ENCODE measurements at regions not wholly inside any gene's neighbourhood (a gene's known extent, or its start where the extent isn't known, plus 50 kb on each side); places are given as distances from the start of the nearest gene placed in this dataset.

GRCh38 chr7:67843001-67843565 is 846.5 kb downstream of the TYW1 start:
- TF ChIP-seq CTCF (IDR thresholded peaks at IDR 0.05) (no peak), POLR2A (IDR thresholded peaks at IDR 0.05) (no peak), EP300 (IDR thresholded peaks at IDR 0.05) (no peak), POLR2AphosphoS5 (IDR thresholded peaks at IDR 0.05) (no peak)
- Histone ChIP-seq H3K36me3 (no peaks in the 10 kb centered on the region), H3K4me3 (no peak overlapping the region), H3K4me1 (peaks cover 0 to 9% (median 0%) of the 10 kb centered on the region in 4 donors), H3K9me3 (peaks cover 0 to 6% (median 0%) of the 10 kb centered on the region in 4 donors), H3K27ac (no peak overlapping the region), H3K27me3 (no peaks in the 10 kb centered on the region)
- 42 to 56% (median 44%) methylated on average over 6 of the region's 6 CpGs for WGBS, 5 donors
- intact Hi-C loops (cut with DNase I; ENCODE audit: low total_unique reads): no loop called here
- no peak for DNase-seq

- 33 to 49% (median 44%) methylated on average over 4 of the region's 4 CpGs for WGBS, 5 donors
- Histone ChIP-seq H3K36me3 (no peaks in the 10 kb centered on the region), H3K27me3 (no peaks in the 10 kb centered on the region), H3K27ac (no peak overlapping the region), H3K4me1 (peaks cover 0 to 9% (median 0%) of the 10 kb centered on the region in 4 donors), H3K9me3 (peaks cover 0 to 6% (median 0%) of the 10 kb centered on the region in 4 donors), H3K4me3 (no peak overlapping the region)
- TF ChIP-seq CTCF (IDR thresholded peaks at IDR 0.05) (no peak), POLR2AphosphoS5 (IDR thresholded peaks at IDR 0.05) (no peak), EP300 (IDR thresholded peaks at IDR 0.05) (no peak), POLR2A (IDR thresholded peaks at IDR 0.05) (no peak)
- intact Hi-C loops (cut with DNase I; ENCODE audit: low total_unique reads): no loop called here
- DNase-seq: no peak
Observed at GRCh38 chr7:67843615-67844014, 847.0 kb downstream of the TYW1 start.

GRCh38 chr7:67847092-67847787 is 850.6 kb downstream of the TYW1 start:
- WGBS, 5 donors: 63 to 72% (median 66%) methylated on average over 10 to 11 of the region's 11 CpGs
- H3K4me3 ChIP-seq: no peak overlapping the region
- intact Hi-C loops (cut with DNase I; ENCODE audit: low total_unique reads): no loop called here
- TF ChIP-seq CTCF (IDR thresholded peaks at IDR 0.05): no peak
- TF ChIP-seq POLR2A (IDR thresholded peaks at IDR 0.05): no peak
- no peak for TF ChIP-seq POLR2AphosphoS5 (IDR thresholded peaks at IDR 0.05)
- TF ChIP-seq EP300 (IDR thresholded peaks at IDR 0.05): no peak
- H3K27ac ChIP-seq: no peak overlapping the region
- DNase-seq: no peak
- peaks cover 0 to 8% (median 0%) of the 10 kb centered on the region in 3 donors for H3K27me3 ChIP-seq
- H3K36me3 ChIP-seq: no peaks in the 10 kb centered on the region
- H3K4me1 ChIP-seq: peaks cover 0 to 9% (median 0%) of the 10 kb centered on the region in 4 donors
- H3K9me3 ChIP-seq: peaks cover 0 to 10% (median 4%) of the 10 kb centered on the region in 4 donors

GRCh38 chr7:67854221-67855178 is 857.9 kb downstream of the TYW1 start:
- peak in 1 of 2 donors; percentile 12 for DNase-seq
- Histone ChIP-seq H3K27me3 (peaks cover 0 to 8% (median 0%) of the 10 kb centered on the region in 3 donors), H3K9me3 (peaks cover 0 to 10% (median 4%) of the 10 kb centered on the region in 4 donors), H3K27ac (no peak overlapping the region), H3K4me3 (no peak overlapping the region), H3K4me1 (no peaks in the 10 kb centered on the region), H3K36me3 (no peaks in the 10 kb centered on the region)
- TF ChIP-seq POLR2A (IDR thresholded peaks at IDR 0.05): no peak
- TF ChIP-seq CTCF (IDR thresholded peaks at IDR 0.05): no peak
- TF ChIP-seq POLR2AphosphoS5 (IDR thresholded peaks at IDR 0.05): no peak
- TF ChIP-seq EP300 (IDR thresholded peaks at IDR 0.05): no peak
- 56 to 64% (median 58%) methylated on average over 22 of the region's 22 CpGs for WGBS, 5 donors
- intact Hi-C loops (cut with DNase I; ENCODE audit: low total_unique reads): no loop called here
